Stimulated activated CD8-positive, alpha-beta memory T cell treated with anti-CD3 and anti-CD28 coated beads, Interleukin-4, amount 100 ng/mL, for 48 hours (primary cell): ENCODE measurements at regions not wholly inside any gene's neighbourhood (a gene's known extent, or its start where the extent isn't known, plus 50 kb on each side); places are given as distances from the start of the nearest gene placed in this dataset.
A peak's percentile ranks its signal among the peaks of the same experiment; 100 is the strongest.

Experiments used
- DNase-seq: peaks from one replicate; pipeline ENCODE4 v3.0.0-alpha.2; 2020

DNA sequence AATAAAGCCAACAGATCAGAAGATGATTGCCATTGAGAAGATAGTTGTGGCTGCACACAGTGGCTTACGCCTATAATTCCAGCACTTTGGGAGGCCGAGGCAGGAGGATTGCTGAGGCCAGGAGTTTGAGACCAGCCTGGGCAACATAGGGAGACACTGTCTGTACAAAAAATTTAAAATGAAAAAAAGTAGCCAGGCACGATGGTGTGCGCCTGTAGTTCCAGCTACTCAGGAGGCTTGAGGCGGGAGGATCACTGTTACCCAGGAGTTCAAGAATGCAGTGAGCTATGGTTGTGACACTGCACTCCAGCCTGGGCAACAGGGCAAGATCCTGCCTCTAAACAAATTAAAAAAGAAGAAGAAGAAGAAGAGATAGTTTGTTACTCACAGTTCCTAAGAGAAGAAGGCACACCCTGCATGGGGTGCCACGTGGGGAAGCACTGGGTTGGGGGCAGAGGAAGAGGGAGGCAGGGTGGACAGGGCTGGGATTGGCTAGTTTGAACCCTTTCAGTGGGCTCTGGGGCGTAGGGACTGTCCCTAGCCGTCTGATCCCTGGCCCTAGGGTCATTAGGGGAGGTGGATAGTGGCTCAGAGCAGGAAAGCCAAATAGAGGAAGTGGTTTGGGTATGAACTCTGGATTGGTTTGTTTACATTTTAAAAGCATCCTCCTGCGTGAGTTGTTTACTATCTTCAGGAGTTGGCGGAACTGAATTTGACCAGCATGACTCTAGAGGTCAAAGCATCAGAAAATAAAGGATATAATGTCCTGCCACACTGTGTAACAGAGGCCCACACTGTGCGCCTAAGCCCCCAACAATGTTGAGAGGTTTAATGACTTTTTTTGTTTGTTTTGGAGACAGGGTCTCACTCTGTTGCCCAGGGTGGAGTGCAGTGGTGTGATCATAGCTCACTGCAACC, 60.5 kb upstream of the MEDAG start:
- DNase-seq, result no peak

DNA sequence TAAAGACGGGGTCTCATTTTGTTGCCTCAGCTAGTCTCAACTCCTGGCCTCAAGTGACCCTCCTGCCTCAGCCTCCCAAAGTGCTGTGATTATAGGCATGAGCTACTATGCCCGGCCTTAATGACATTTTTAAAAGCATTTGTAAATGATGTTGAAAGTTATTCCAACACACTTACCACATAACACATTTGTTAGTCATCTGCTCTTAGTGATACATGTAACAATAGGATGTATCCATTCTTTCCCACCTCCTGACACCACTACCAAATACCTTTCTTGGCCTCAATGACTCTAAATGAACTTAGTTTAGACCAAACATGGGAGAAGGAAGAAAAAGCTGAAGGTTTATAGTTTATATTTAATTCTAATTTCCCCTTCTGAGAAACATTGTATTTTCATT, 59.8 kb upstream of the MEDAG start:
- no peak for DNase-seq

DNA sequence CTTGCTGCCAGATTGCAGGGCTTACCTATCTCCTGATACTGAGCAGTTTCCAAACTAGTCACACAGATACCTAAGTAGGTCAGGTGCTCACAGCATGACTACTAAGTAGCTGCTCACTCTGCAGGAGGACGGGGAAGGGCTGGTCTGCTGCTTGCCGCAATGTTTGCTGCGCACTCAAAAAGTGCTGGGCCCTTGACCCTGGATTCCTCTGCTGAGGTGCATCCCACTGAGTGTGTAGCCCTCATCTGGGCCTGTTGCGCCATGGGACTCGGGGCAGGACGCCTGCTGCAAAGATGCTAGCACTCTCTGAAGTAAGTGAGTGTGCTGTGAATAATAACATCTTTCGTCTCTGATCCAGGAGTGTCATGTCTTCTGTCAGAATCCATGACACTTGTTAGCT, 59.2 kb upstream of the MEDAG start:
- DNase-seq, result no peak

DNA sequence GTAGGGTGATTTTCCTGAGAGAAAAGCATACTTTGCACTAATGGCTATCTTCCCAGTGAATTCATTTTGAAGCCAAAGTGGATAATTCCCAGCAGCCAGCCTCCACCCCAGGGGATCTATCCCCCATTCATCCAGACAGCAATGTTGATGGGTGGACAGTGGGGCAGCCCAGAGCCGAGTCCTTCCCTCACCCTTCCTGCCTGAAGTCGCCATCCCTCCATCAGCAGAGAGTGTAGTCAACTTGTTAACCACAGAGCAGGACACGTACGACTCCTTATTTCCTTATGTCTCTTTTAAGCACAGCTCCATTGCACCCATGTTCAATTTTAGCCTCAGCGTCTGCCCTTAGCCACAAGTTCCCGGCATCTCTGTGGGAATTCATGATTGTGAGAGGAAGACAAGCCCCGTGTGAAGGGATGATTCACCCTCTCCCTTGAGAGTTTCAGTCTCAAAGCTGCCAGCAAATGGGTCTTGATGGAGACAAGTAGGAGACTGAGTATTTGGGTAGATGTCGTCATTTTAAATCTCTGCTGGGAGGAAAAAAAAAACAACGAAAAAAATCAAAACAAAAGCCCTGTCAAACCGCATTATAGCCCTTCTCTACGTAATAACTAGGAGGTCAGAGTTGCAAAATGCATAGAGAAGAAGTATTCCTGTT, 58.3 kb upstream of the MEDAG start:
- DNase-seq, result peak; percentile 34

DNA sequence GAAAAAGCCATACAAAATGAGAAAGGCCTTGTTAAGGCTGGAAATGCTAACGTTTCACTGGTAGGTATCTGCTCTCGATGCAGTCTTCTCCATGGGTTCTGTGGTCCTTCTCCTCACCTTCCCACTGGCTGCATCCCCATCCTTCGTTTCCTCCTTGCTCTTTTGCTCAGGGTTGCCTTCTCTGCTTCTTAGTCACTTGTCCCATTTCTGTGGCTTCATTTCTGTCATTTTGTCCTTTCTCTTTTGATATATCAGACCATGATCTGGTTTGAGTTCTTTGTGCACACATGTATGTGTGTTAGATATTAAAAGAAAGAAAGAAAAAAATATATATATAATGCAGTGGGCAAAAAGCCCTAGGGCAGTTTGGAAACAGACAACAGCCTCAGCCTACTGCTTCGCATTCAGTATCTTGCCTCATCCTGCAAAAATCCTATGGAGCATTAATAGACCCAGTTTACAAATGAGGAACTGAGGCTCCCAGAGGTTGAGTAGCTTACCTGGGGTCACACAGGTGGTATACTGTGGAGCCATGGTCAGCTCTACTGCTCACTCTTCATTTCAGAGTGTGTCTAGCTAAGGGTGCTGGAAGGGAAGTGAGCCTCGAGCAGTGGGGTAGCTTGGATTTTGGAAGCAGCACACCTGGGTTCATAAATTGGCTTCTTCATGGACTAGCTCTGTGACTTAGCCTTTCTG, 57.6 kb upstream of the MEDAG start:
- DNase-seq, result no peak

DNA sequence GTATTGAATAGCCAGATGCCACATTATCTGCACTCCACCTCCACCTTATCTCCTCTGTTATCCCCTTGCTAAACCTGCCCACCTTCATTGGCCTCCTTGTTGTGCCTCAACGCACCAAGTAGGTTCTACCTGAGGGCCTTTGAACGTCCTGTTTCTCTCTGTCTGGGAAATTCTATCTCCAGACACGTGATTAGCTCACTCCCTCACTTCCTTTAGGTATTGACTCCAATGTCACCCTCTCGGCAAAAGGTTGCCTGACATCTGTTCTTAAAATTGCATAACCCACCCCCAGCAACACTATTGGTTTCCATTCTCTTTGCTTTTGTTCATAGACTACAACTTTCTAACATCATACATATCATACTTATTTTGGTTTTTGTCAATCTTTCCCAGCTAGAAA, 56.5 kb upstream of the MEDAG start:
- no peak for DNase-seq

DNA sequence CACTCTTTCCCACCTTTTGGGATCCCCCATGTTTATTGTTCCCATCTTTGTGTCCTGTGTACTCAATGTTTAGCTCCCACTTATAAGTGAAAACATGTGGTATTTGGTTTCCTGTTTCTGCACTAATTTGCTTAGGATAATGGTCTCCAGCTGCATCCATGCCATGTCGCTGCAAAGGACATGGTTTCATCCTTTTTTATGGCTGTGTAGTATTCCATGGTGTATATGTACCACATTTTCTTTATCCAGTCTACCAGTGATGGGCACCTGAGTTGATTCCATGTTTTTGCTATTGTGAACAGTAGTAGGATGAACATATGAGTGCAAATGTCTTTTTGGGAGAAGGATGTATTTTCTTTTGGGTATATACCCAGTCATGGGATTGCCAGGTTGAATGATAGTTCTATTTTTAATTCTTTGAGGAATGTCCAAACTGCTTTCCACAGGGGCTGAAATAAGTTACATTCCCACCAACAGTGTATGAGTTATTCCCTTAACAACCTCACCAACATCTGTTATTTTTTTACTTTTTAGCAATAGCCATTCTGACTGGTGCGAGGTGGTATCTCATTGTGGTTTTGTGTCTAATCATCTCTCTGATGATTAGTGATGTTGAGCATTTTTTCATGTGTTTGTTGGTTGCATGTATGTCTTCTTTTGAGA, 55.7 kb upstream of the MEDAG start:
- no peak for DNase-seq

DNA sequence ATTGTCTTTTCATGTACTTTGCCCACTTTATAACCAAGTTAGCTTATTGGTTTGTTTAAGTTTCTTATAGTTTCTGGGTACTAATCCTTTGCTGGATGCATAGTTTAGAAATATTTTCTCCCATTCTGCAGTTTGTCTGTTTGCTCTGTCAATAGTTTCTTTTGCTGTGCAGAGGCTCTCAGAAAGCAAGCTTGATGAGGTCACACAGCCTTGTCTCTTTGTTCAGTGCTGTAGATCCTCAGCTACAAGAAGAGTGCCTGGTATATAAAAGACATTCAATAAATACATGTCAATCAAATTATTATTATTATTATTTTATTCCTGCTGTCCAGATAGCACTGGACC, 55.2 kb upstream of the MEDAG start:
- no peak for DNase-seq

DNA sequence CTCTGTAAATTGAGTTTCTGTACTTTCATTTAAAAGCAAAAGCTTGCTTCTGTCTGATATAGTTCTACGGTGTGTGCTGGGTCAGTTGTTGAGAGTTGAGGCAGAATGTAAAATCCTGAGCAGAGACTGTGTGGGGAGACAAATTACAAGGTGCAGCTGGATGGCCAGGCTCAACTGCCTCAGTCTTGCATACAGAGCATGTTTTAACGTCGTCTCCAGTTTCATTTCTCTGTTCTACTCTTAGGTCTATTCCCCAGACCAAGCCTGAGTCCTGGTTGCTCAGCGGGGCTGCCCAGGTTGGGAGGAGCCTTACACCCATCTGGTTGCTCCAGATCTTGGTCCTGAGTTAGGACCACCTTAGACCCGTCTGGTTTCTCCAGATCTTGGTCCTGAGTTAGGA, 54.4 kb upstream of the MEDAG start:
- no peak for DNase-seq

DNA sequence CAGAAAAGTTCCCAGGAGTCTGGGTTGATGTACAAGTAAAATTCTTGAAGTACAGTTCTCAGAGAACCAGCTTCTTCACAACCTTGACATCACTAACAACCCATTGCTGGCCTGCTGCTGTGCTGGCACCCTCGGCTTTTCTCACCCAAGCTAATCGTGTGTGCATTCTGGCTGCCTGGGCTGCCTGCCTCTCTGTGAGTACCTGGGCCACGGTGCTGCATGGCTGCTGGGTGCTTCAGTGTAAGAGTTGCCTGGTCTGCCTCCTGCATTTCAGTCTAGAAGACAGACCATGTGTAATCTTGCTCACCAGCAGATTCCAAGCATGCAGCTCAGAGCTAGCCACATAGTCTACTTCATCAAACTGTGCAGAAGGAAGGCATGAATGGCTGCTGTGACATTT, 50.5 kb upstream of the MEDAG start:
- no peak for DNase-seq

DNA sequence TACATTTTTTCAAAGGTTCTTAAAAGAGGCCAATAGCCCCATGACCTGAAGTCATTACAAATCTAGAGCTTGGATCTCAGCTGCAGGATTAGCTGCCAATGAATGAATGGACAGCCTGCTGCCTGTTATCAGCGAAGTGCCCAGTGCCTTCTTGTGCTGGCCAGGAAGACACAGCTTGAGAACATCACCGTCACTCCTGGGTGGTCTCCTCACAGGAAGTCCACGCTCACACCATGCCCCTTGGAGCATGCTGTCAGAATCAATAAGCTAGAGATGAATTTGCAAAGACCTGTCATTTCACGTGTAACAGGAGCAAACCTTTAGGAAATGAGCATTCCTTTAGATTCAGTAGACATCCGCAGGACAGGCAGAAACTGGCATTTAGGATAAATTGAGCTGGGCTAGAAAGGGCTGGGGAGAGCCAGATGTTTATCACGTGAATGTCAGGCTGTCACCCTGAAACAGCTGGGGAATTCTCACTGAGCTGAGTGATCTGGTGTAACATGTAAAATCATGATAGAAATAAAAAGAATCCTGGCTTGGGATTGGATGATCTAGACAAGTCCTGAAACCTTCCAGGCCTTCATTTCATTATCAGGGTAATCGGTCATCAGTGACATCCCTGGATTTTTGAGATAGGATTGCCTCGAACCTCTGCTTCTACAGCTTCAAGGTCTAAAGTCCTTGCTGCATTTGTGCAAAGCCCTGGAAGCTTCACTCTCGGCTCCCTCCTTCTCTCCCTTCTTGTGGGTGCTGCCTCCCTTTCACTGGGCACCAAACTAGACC, 49.9 kb upstream of the MEDAG start:
- no peak for DNase-seq
